Testis (tissue), 2 donors: ENCODE measurements at regions not wholly inside any gene's neighbourhood (a gene's known extent, or its start where the extent isn't known, plus 50 kb on each side); places are given as distances from the start of the nearest gene placed in this dataset.

Experiments used
- DNase-seq: peaks from one replicate; pipeline ENCODE4 v3.0.0-alpha.2; 2019
- H3K27ac ChIP-seq, 2 donors: fragments of 200-600 bp; sonication (generic); one replicate each; pipeline ENCODE4 v1.5.1; 2019
- H3K27me3 ChIP-seq: fragments of 200-600 bp; sonication (generic); one replicate; pipeline ENCODE4 v1.5.1; 2019
- H3K36me3 ChIP-seq: fragments of 200-600 bp; sonication (generic); one replicate; pipeline ENCODE4 v1.5.1; 2017; ENCODE audit warnings: low read depth; ENCODE audit errors: missing control alignments
- H3K4me1 ChIP-seq: fragments of 200-600 bp; sonication (generic); one replicate; pipeline ENCODE4 v1.5.1; 2019
- H3K4me3 ChIP-seq, 2 donors: fragments of 200-600 bp; sonication (generic); one replicate each; pipeline ENCODE4 v1.5.1; 2017 to 2019
- H3K9me3 ChIP-seq: fragments of 200-600 bp; sonication (generic); one replicate; pipeline ENCODE4 v1.5.1; 2017
- POLR2A ChIP-seq: fragments of 450-650 bp; IDR thresholded peaks from one replicate; pipeline ENCODE4 v1.6.1; 2017; ENCODE audit warnings: antibody characterized with exemption, mild to moderate bottlenecking, moderate library complexity
- WGBS, 2 donors: methylation state at CpG; one replicate each; pipeline ENCODE4 v1.1.5; 2018; 5-methylcytosine and 5-hydroxymethylcytosine counted together
- intact Hi-C: fragments of 100-400 bp; cut with DNase I; formaldehyde crosslinking; loops from one replicate; pipeline ENCODE4 v1.15.1; 2023; ENCODE audit warnings: low total_unique reads
- TF ChIP-seq, protein P1 (sequence below), 3 experiments: fragments of 450-650 bp in 2 of 3; fragments of 200-600 bp in 1 of 3; sonication (generic) in 1 of 3; IDR thresholded peaks; one replicate each; pipeline ENCODE4 v1.5.1; 2016 to 2019; ENCODE audit warnings: antibody characterized with exemption in 3 of 3, mild to moderate bottlenecking in 2 of 3, moderate library complexity in 1 of 3

DNA sequence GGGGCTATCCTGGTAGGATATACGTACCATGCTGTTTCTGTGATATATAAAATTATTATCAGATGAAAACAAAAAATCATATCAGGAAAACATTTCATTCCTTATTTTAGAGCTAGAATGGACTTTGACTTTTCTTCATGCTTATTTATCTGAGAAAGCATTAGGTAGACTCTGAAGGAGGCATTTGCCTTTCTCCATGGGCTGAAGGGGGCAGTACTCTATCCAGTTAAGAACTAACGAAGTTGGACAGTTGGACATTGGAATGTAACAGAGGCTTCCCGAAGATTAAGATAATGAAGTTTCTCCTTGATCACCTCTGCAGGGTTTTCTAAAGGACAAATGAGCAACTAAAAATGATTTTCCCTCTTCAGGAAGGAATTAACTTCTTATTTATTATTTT is 233.9 kb downstream of the SAMD5 start:
- Histone ChIP-seq H3K9me3 (no peaks in the 10 kb centered on the region), H3K4me1 (no peaks in the 10 kb centered on the region), H3K27ac (no peak overlapping the region), H3K36me3 (no peaks in the 10 kb centered on the region), H3K4me3 (no peak overlapping the region), H3K27me3 (no peaks in the 10 kb centered on the region)
- 58 to 67% methylated on average over 3 of the region's 3 CpGs for WGBS, 2 donors
- no peak for DNase-seq
- TF ChIP-seq, protein P1, sequence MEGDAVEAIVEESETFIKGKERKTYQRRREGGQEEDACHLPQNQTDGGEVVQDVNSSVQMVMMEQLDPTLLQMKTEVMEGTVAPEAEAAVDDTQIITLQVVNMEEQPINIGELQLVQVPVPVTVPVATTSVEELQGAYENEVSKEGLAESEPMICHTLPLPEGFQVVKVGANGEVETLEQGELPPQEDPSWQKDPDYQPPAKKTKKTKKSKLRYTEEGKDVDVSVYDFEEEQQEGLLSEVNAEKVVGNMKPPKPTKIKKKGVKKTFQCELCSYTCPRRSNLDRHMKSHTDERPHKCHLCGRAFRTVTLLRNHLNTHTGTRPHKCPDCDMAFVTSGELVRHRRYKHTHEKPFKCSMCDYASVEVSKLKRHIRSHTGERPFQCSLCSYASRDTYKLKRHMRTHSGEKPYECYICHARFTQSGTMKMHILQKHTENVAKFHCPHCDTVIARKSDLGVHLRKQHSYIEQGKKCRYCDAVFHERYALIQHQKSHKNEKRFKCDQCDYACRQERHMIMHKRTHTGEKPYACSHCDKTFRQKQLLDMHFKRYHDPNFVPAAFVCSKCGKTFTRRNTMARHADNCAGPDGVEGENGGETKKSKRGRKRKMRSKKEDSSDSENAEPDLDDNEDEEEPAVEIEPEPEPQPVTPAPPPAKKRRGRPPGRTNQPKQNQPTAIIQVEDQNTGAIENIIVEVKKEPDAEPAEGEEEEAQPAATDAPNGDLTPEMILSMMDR (IDR thresholded peaks at IDR 0.05) = no peak
- TF ChIP-seq POLR2A = no peak
- intact Hi-C loops = no loop called here

DNA sequence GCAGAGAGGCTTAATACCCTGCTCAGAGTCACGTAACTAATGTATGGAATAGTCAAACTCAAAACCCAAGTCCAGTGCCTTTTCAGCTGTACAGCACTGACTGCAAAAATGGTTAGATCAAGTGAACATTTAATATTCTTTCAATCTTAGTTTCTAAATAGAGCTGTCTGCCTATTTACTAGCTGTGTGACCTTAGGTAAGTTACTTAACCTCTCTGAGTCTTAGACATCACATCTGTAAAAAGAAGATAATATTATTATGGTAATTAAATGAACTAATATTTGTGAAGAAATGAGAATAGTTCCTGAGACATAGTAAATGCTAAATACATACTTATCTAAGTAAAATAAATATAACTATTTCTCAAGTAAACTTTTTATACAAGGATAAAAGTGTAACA is 235.5 kb downstream of the SAMD5 start:
- H3K9me3 ChIP-seq = no peaks in the 10 kb centered on the region
- WGBS, 2 donors = 96 to 100% methylated on average over 1 of the region's 1 CpG
- TF ChIP-seq, protein P1 (IDR thresholded peaks at IDR 0.05) = no peak
- no peak for TF ChIP-seq POLR2A
- H3K27ac ChIP-seq = no peak overlapping the region
- no peaks in the 10 kb centered on the region for H3K36me3 ChIP-seq
- no peak for DNase-seq
- intact Hi-C loops = no loop called here
- no peaks in the 10 kb centered on the region for H3K4me1 ChIP-seq
- H3K4me3 ChIP-seq = no peak overlapping the region
- no peaks in the 10 kb centered on the region for H3K27me3 ChIP-seq

DNA sequence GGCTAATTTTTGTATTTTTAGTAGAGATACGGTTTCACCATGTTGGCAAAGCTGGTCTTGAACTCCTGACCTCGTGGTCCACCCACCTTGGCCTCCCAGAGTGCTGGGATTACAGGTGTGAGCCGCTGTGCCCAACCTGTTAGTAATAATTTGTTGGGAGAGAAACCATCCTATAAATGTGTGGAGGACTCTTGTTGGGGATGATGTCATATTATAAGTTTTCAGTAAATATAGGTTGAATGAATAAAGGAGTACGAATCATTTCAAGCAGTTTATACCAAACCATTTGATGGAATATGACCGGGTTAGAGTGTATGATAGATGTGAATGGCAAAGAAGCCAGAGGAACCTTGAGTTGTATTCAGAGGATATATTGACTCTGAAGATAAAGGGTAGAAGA is 240.8 kb downstream of the SAMD5 start:
- H3K9me3 ChIP-seq = no peaks in the 10 kb centered on the region
- intact Hi-C loops = no loop called here
- no peak overlapping the region for H3K27ac ChIP-seq
- no peaks in the 10 kb centered on the region for H3K4me1 ChIP-seq
- no peaks in the 10 kb centered on the region for H3K27me3 ChIP-seq
- no peak for DNase-seq
- no peaks in the 10 kb centered on the region for H3K36me3 ChIP-seq
- WGBS, 2 donors = 93 to 95% methylated on average over 5 of the region's 5 CpGs
- TF ChIP-seq, protein P1 (IDR thresholded peaks at IDR 0.05) = no peak
- TF ChIP-seq POLR2A = no peak
- no peak overlapping the region for H3K4me3 ChIP-seq

DNA sequence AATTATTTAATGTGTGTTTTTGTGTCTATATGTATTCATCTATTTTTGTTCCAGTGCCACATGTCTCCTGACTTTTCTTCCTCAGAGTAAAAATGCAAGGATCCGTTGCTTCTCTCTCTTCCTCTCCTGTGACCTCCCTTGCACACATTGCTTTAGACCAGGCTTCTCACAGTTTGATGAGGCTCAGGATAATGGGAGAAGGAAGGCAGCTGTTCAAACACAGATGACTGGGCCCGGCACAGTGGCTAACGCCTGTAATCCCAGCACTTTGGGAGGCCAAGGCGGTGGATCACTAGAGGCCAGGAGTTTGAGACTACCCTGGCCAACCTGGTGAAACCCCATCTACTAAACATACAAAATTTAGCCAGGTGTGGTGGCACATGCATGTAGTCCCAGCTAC is 241.9 kb downstream of the SAMD5 start:
- no peaks in the 10 kb centered on the region for H3K36me3 ChIP-seq
- WGBS, 2 donors = 91 to 93% methylated on average over 4 of the region's 4 CpGs
- no peak for DNase-seq
- TF ChIP-seq, protein P1 (IDR thresholded peaks at IDR 0.05) = no peak
- TF ChIP-seq POLR2A = no peak
- no peaks in the 10 kb centered on the region for H3K9me3 ChIP-seq
- intact Hi-C loops = no loop called here
- H3K27me3 ChIP-seq = no peaks in the 10 kb centered on the region
- no peak overlapping the region for H3K27ac ChIP-seq
- no peaks in the 10 kb centered on the region for H3K4me1 ChIP-seq
- no peak overlapping the region for H3K4me3 ChIP-seq

DNA sequence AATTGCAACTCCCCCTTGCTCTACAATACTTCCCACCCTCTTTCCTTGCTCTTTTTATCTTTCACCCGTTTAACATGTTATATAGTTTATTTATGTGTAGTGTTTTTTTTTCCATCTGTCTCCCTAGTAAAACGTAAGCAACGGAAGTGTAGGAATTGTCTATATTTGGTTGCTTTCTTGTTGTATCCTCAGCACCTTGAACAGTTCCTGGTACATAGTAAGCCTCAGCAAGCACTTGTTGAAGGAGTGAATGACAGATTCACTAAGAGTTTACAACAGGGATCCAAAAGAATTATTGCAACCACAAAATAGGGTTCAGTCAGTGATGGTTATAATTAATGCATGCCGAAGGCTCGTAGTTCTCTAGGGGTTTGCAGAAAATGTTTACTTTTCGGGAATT is 242.7 kb downstream of the SAMD5 start:
- Histone ChIP-seq H3K9me3 (no peaks in the 10 kb centered on the region), H3K36me3 (no peaks in the 10 kb centered on the region), H3K27ac (no peak overlapping the region), H3K4me1 (no peaks in the 10 kb centered on the region), H3K4me3 (no peak overlapping the region), H3K27me3 (no peaks in the 10 kb centered on the region)
- 69 to 78% methylated on average over 6 of the region's 6 CpGs for WGBS, 2 donors
- no peak for TF ChIP-seq POLR2A
- TF ChIP-seq, protein P1 (IDR thresholded peaks at IDR 0.05) = no peak
- intact Hi-C loops = no loop called here
- no peak for DNase-seq
